Left lung (tissue), 4 donors: ENCODE measurements at regions not wholly inside any gene's neighbourhood (a gene's known extent, or its start where the extent isn't known, plus 50 kb on each side); places are given as distances from the start of the nearest gene placed in this dataset.

Experiments
- ATAC-seq: fragments of 200-7000 bp; cut with Tn5 transposase; one replicate; pipeline ENCODE4 v1.9.1; 2020; ENCODE audit warnings: moderate library complexity
- DNase-seq, 4 donors: peaks; one replicate each; pipeline ENCODE4 v3.0.0-alpha.2; 2013 to 2020
- H3K27ac ChIP-seq, 2 donors: fragments of 200-600 bp; sonication (generic) in 1 of 2; one replicate each; pipeline versions ENCODE4 v1.5.0 to v1.8.0; 2020 to 2021
- H3K27me3 ChIP-seq, 2 donors: fragments of 200-600 bp; sonication (generic) in 1 of 2; one replicate each; pipeline versions ENCODE4 v1.5.0 to v1.8.0; 2020 to 2021
- H3K36me3 ChIP-seq, 2 donors: fragments of 200-600 bp; sonication (generic) in 1 of 2; one replicate each; pipeline versions ENCODE4 v1.5.0 to v1.8.0; 2020 to 2021
- H3K4me1 ChIP-seq, 2 donors: fragments of 200-600 bp; one replicate each; pipeline ENCODE4 v1.8.0; 2021
- H3K4me3 ChIP-seq, 2 donors: fragments of 200-600 bp; sonication (generic) in 1 of 2; one replicate each; pipeline versions ENCODE4 v1.5.0 to v1.8.0; 2020 to 2021; ENCODE audit warnings: mild to moderate bottlenecking in 1 of 2
- H3K9me3 ChIP-seq, 2 donors: fragments of 200-600 bp; sonication (generic) in 1 of 2; one replicate each; pipeline versions ENCODE4 v1.5.0 to v1.8.0; 2020 to 2021
- intact Hi-C, 2 donors: fragments of 100-400 bp; cut with DNase I; formaldehyde crosslinking; loops; one replicate each; pipeline versions ENCODE4 v1.11.2 to v1.14.2; 2022
- TF ChIP-seq, protein P1 (sequence below), 2 donors: fragments of 200-600 bp; sonication (generic) in 1 of 2; IDR thresholded peaks; one replicate each; pipeline versions ENCODE4 v1.5.0 to v1.8.0; 2021; ENCODE audit warnings: antibody characterized with exemption in 2 of 2
- donor health status: DM: no; HTN: yes; CAD: no.
- donor health status: DM: no; HTN: no; CAD: no.

DNA sequence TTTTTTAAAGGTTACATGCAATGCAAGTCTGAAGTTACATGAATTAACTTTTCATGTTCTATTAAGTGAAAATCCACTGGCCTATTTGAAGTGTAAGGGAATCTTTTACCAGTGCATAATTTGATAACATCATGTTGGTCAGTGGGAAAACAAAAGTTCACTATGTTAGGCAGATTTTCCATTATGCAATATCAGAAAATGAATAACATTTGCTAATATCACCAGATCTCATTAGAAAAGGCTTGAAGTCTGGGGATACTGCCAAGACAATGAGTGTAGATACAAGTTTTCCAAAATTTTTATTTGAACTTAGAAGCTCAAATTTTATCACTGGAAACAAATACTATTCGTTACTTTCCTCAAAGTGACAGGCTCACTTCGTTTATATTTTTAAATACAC is 296.4 kb upstream of the CDH4 start:
- Histone ChIP-seq H3K4me3 (no peak overlapping the region), H3K4me1 (no peaks in the 10 kb centered on the region), H3K27ac (peak overlapping the region in 1 of 2 donors; percentile 57), H3K27me3 (no peaks in the 10 kb centered on the region), H3K36me3 (no peaks in the 10 kb centered on the region), H3K9me3 (no peaks in the 10 kb centered on the region)
- DNase-seq, result peak in 2 of 4 donors; percentile 61 to 65
- TF ChIP-seq, protein P1, sequence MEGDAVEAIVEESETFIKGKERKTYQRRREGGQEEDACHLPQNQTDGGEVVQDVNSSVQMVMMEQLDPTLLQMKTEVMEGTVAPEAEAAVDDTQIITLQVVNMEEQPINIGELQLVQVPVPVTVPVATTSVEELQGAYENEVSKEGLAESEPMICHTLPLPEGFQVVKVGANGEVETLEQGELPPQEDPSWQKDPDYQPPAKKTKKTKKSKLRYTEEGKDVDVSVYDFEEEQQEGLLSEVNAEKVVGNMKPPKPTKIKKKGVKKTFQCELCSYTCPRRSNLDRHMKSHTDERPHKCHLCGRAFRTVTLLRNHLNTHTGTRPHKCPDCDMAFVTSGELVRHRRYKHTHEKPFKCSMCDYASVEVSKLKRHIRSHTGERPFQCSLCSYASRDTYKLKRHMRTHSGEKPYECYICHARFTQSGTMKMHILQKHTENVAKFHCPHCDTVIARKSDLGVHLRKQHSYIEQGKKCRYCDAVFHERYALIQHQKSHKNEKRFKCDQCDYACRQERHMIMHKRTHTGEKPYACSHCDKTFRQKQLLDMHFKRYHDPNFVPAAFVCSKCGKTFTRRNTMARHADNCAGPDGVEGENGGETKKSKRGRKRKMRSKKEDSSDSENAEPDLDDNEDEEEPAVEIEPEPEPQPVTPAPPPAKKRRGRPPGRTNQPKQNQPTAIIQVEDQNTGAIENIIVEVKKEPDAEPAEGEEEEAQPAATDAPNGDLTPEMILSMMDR (IDR thresholded peaks at IDR 0.05), result no peak
- intact Hi-C loops, result no loop called here
- peak; percentile 30 for ATAC-seq

- Histone ChIP-seq H3K27ac (no peak overlapping the region), H3K9me3 (no peaks in the 10 kb centered on the region), H3K27me3 (no peaks in the 10 kb centered on the region), H3K4me3 (no peak overlapping the region), H3K36me3 (no peaks in the 10 kb centered on the region), H3K4me1 (no peaks in the 10 kb centered on the region)
- no peak for DNase-seq
- intact Hi-C loops, result no loop called here
- TF ChIP-seq, protein P1 (IDR thresholded peaks at IDR 0.05), result no peak
- ATAC-seq, result no peak
Measured at GRCh38 chr20:60956194-60956593, 295.9 kb upstream of the CDH4 start.

GRCh38 chr20:60957621-60958020 is 294.4 kb upstream of the CDH4 start:
- Histone ChIP-seq H3K4me1 (no peaks in the 10 kb centered on the region), H3K27me3 (no peaks in the 10 kb centered on the region), H3K4me3 (no peak overlapping the region), H3K9me3 (no peaks in the 10 kb centered on the region), H3K27ac (no peak overlapping the region), H3K36me3 (no peaks in the 10 kb centered on the region)
- DNase-seq (no peak), ATAC-seq (no peak)
- TF ChIP-seq, protein P1 (IDR thresholded peaks at IDR 0.05), result no peak
- intact Hi-C loops, result no loop called here

- Histone ChIP-seq H3K9me3 (no peaks in the 10 kb centered on the region), H3K4me1 (no peaks in the 10 kb centered on the region), H3K27ac (no peak overlapping the region), H3K36me3 (no peaks in the 10 kb centered on the region), H3K4me3 (no peak overlapping the region), H3K27me3 (no peaks in the 10 kb centered on the region)
- DNase-seq, result no peak
- TF ChIP-seq, protein P1 (IDR thresholded peaks at IDR 0.05), result no peak
- intact Hi-C loops, result no loop called here
- ATAC-seq, result no peak
Measured at GRCh38 chr20:60959971-60960370, 292.1 kb upstream of the CDH4 start.

- DNase-seq, result no peak
- no peak for ATAC-seq
- no peaks in the 10 kb centered on the region for H3K36me3 ChIP-seq
- TF ChIP-seq, protein P1 (IDR thresholded peaks at IDR 0.05), result no peak
- intact Hi-C loops, result no loop called here
- H3K9me3 ChIP-seq, result no peaks in the 10 kb centered on the region
- no peaks in the 10 kb centered on the region for H3K27me3 ChIP-seq
- H3K4me1 ChIP-seq, result no peaks in the 10 kb centered on the region
- H3K4me3 ChIP-seq, result no peak overlapping the region
- H3K27ac ChIP-seq, result no peak overlapping the region
Measured at GRCh38 chr20:60960500-60960899, 291.6 kb upstream of the CDH4 start.
